Thymus (tissue), 11 donors: ENCODE measurements at regions not wholly inside any gene's neighbourhood (a gene's known extent, or its start where the extent isn't known, plus 50 kb on each side); places are given as distances from the start of the nearest gene placed in this dataset.

ENCODE experiments used
- DNase-seq, 9 donors: peaks; one replicate each; pipeline ENCODE4 v3.0.0-alpha.2; 2013; ENCODE audit warnings: low spot score in 9 of 9, low read depth in 6 of 9, missing footprints in 1 of 9
- H3K27ac ChIP-seq, 2 donors: one replicate each; pipeline ENCODE4 v1.5.1; 2013; ENCODE audit warnings: control low read depth in 1 of 2, low read depth in 1 of 2, low read length in 1 of 2, mild to moderate bottlenecking in 1 of 2, moderate library complexity in 1 of 2
- H3K27me3 ChIP-seq, 2 donors: one replicate each; pipeline ENCODE4 v1.5.1; 2013; ENCODE audit warnings: low read length in 1 of 2; ENCODE audit not compliant: control insufficient read depth in 2 of 2, insufficient read depth in 1 of 2
- H3K36me3 ChIP-seq, 2 donors: one replicate each; pipeline ENCODE4 v1.5.1; 2013; ENCODE audit warnings: low read length in 1 of 2, mild to moderate bottlenecking in 1 of 2, moderate library complexity in 1 of 2; ENCODE audit not compliant: control insufficient read depth in 2 of 2, insufficient read depth in 2 of 2
- H3K4me1 ChIP-seq, 2 donors: one replicate each; pipeline ENCODE4 v1.5.1; 2013; ENCODE audit warnings: low read length in 2 of 2; ENCODE audit not compliant: control insufficient read depth in 2 of 2, insufficient read depth in 2 of 2
- H3K4me3 ChIP-seq, 2 donors: one replicate each; pipeline ENCODE4 v1.5.1; 2013; ENCODE audit warnings: low read length in 2 of 2, control low read depth in 1 of 2, mild to moderate bottlenecking in 1 of 2
- H3K9me3 ChIP-seq, 2 donors: one replicate each; pipeline ENCODE4 v1.5.1; 2013; ENCODE audit warnings: low read length in 1 of 2, mild to moderate bottlenecking in 1 of 2; ENCODE audit not compliant: control insufficient read depth in 2 of 2, insufficient read depth in 1 of 2
- WGBS: extraction: QIAGEN DNeasy Blood & Tissue Kit; methylation state at CpG from one replicate; pipeline ENCODE4 v1.1.7; 2013; 5-methylcytosine and 5-hydroxymethylcytosine counted together
- donor health status: healthy.

GRCh38 chr6:48229841-48230240 is 118.8 kb upstream of the PTCHD4 start:
- H3K9me3 ChIP-seq: peaks cover 0 to 9% of the 10 kb centered on the region in 2 donors
- no peak for DNase-seq
- H3K36me3 ChIP-seq: no peaks in the 10 kb centered on the region
- H3K27me3 ChIP-seq: no peaks in the 10 kb centered on the region
- 95% methylated on average over 2 of the region's 2 CpGs for WGBS
- H3K27ac ChIP-seq: no peak overlapping the region
- H3K4me1 ChIP-seq: no peaks in the 10 kb centered on the region
- H3K4me3 ChIP-seq: no peak overlapping the region

- DNase-seq: no peak
- no peak overlapping the region for H3K27ac ChIP-seq
- H3K4me1 ChIP-seq: no peaks in the 10 kb centered on the region
- no peaks in the 10 kb centered on the region for H3K9me3 ChIP-seq
- no peaks in the 10 kb centered on the region for H3K27me3 ChIP-seq
- no peak overlapping the region for H3K4me3 ChIP-seq
- H3K36me3 ChIP-seq: no peaks in the 10 kb centered on the region
- 96% methylated on average over 4 of the region's 4 CpGs for WGBS
Observed at GRCh38 chr6:48222241-48222640, 111.2 kb upstream of the PTCHD4 start.

GRCh38 chr6:48213076-48213788 is 102.2 kb upstream of the PTCHD4 start:
- Histone ChIP-seq H3K4me3 (no peak overlapping the region), H3K9me3 (no peaks in the 10 kb centered on the region), H3K36me3 (no peaks in the 10 kb centered on the region), H3K27ac (no peak overlapping the region), H3K4me1 (no peaks in the 10 kb centered on the region), H3K27me3 (no peaks in the 10 kb centered on the region)
- 92% methylated on average over 8 of the region's 8 CpGs for WGBS
- DNase-seq: no peak

- Histone ChIP-seq H3K4me1 (no peaks in the 10 kb centered on the region), H3K27ac (no peak overlapping the region), H3K36me3 (no peaks in the 10 kb centered on the region), H3K27me3 (no peaks in the 10 kb centered on the region), H3K4me3 (no peak overlapping the region), H3K9me3 (no peaks in the 10 kb centered on the region)
- DNase-seq: no peak
- 64% methylated on average over 3 of the region's 3 CpGs for WGBS
Observed at GRCh38 chr6:48212501-48212900, 101.5 kb upstream of the PTCHD4 start.

GRCh38 chr6:48206091-48206490 is 95.1 kb upstream of the PTCHD4 start:
- Histone ChIP-seq H3K36me3 (no peaks in the 10 kb centered on the region), H3K9me3 (no peaks in the 10 kb centered on the region), H3K27ac (no peak overlapping the region), H3K4me1 (no peaks in the 10 kb centered on the region), H3K27me3 (no peaks in the 10 kb centered on the region), H3K4me3 (no peak overlapping the region)
- no peak for DNase-seq
- WGBS: 100% methylated on average over 1 of the region's 1 CpG

- H3K36me3 ChIP-seq: no peaks in the 10 kb centered on the region
- H3K4me3 ChIP-seq: no peak overlapping the region
- 96% methylated on average over 3 of the region's 3 CpGs for WGBS
- H3K27me3 ChIP-seq: no peaks in the 10 kb centered on the region
- no peak for DNase-seq
- H3K27ac ChIP-seq: no peak overlapping the region
- H3K4me1 ChIP-seq: no peaks in the 10 kb centered on the region
- no peaks in the 10 kb centered on the region for H3K9me3 ChIP-seq
Observed at GRCh38 chr6:48200869-48201390, 89.9 kb upstream of the PTCHD4 start.

- no peak for DNase-seq
- H3K4me3 ChIP-seq: no peak overlapping the region
- H3K27ac ChIP-seq: no peak overlapping the region
- no peaks in the 10 kb centered on the region for H3K27me3 ChIP-seq
- no peaks in the 10 kb centered on the region for H3K36me3 ChIP-seq
- H3K9me3 ChIP-seq: no peaks in the 10 kb centered on the region
- H3K4me1 ChIP-seq: no peaks in the 10 kb centered on the region
- WGBS: 91% methylated on average over 2 of the region's 2 CpGs
Observed at GRCh38 chr6:48199499-48199898, 88.5 kb upstream of the PTCHD4 start.

- DNase-seq: no peak
- H3K9me3 ChIP-seq: no peaks in the 10 kb centered on the region
Observed at GRCh38 chr6:48197941-48198340, 86.9 kb upstream of the PTCHD4 start.

GRCh38 chr6:48194596-48195295 is 83.7 kb upstream of the PTCHD4 start:
- Histone ChIP-seq H3K4me3 (no peak overlapping the region), H3K27me3 (no peaks in the 10 kb centered on the region), H3K36me3 (no peaks in the 10 kb centered on the region), H3K9me3 (no peaks in the 10 kb centered on the region), H3K27ac (no peak overlapping the region), H3K4me1 (no peaks in the 10 kb centered on the region)
- no peak for DNase-seq
- 92% methylated on average over 7 of the region's 7 CpGs for WGBS

More at GRCh38 chr6:48197941-48198340, 86.9 kb upstream of the PTCHD4 start:
- Histone ChIP-seq H3K4me3 (no peak overlapping the region), H3K27ac (no peak overlapping the region), H3K4me1 (no peaks in the 10 kb centered on the region), H3K27me3 (no peaks in the 10 kb centered on the region), H3K36me3 (no peaks in the 10 kb centered on the region)
- 88% methylated on average over 2 of the region's 2 CpGs for WGBS
